ENCODE measurements at regions not wholly inside any gene's neighbourhood (a gene's known extent, or its start where the extent isn't known, plus 50 kb on each side); places are given as distances from the start of the nearest gene placed in this dataset.

- TF ChIP-seq RBM34 (IDR thresholded peaks at IDR 0.05; ENCODE audit: borderline replicate concordance, insufficient read depth, low read length) = no peak
- no peak for TF ChIP-seq RFX5 (IDR thresholded peaks at IDR 0.05; ENCODE audit: low read depth, low read length)
- TF ChIP-seq PTTG1 (tag; IDR thresholded peaks at IDR 0.05; ENCODE audit: low read depth) = no peak
- TF ChIP-seq CTCF (IDR thresholded peaks at IDR 0.05 in 2 of 3, conservative IDR thresholded peaks at IDR 0.05 in 1 of 3; ENCODE audit: insufficient read depth in 2 of 3, low read depth in 1 of 3, low read length in 3 of 3) = no peak
- TF ChIP-seq SIX5 (IDR thresholded peaks at IDR 0.05; ENCODE audit: borderline replicate concordance in 1 of 2, insufficient read depth in 1 of 2, low read depth in 1 of 2, low read length in 2 of 2) = no peak
- no peak for TF ChIP-seq BRCA1 (IDR thresholded peaks at IDR 0.05)
- no peak for TF ChIP-seq BRCA1 (CRISPR knock-in tag; IDR thresholded peaks at IDR 0.05)
- no peak for TF ChIP-seq HDAC3 (IDR thresholded peaks at IDR 0.05; ENCODE audit: borderline replicate concordance, partially characterized antibody)
These were observed 1436.1 kb upstream of the GOT2 start for GRCh38 chr16:60170196-60170595.
